Mesodermal cell (in vitro differentiated cells): ENCODE measurements at regions not wholly inside any gene's neighbourhood (a gene's known extent, or its start where the extent isn't known, plus 50 kb on each side); places are given as distances from the start of the nearest gene placed in this dataset.
"Not testable (repeated sequence)": the region's sequence is repeated elsewhere in the genome, so short reads cannot be mapped to it uniquely, and the experiment has no call there.

Source experiments
- H3K27ac ChIP-seq: 2 replicates; pipeline ENCODE4 v1.7.0; 2013; ENCODE audit warnings: mild to moderate bottlenecking, low read depth, low read length, moderate library complexity; ENCODE audit not compliant: severe bottlenecking
- H3K36me3 ChIP-seq: 2 replicates; pipeline ENCODE4 v1.7.1; 2013; ENCODE audit warnings: mild to moderate bottlenecking, low read length, moderate library complexity; ENCODE audit not compliant: control insufficient read depth, insufficient read depth
- H3K4me1 ChIP-seq: one replicate; pipeline ENCODE4 v1.7.1; 2013; ENCODE audit warnings: mild to moderate bottlenecking, low read length; ENCODE audit not compliant: insufficient read depth, control insufficient read depth, poor library complexity, severe bottlenecking
- H3K4me3 ChIP-seq: 2 replicates; pipeline ENCODE4 v1.7.0; 2013; ENCODE audit warnings: low read length, control low read depth, mild to moderate bottlenecking; ENCODE audit not compliant: insufficient read depth, poor library complexity, severe bottlenecking; ENCODE audit errors: extremely low read depth
- H3K9me3 ChIP-seq: 2 replicates; pipeline ENCODE4 v1.7.1; 2013; ENCODE audit warnings: mild to moderate bottlenecking, low read length, moderate library complexity; ENCODE audit not compliant: control insufficient read depth
- WGBS, 2 experiments: methylation state at CpG; one replicate each; pipeline ENCODE4 v1.1.5; 2013; ENCODE audit warnings: missing lambda C conversion rate in 2 of 2; ENCODE audit not compliant: insufficient coverage in 2 of 2; 5-methylcytosine and 5-hydroxymethylcytosine counted together

- no peak overlapping the region for H3K4me3 ChIP-seq
- WGBS, 2 experiments = no CpG with 5 or more reads among the region's 2 CpGs
- no peaks in the 10 kb centered on the region for H3K9me3 ChIP-seq
- H3K4me1 ChIP-seq = no peaks in the 10 kb centered on the region
- H3K36me3 ChIP-seq = no peaks in the 10 kb centered on the region
- no peak overlapping the region for H3K27ac ChIP-seq
These were observed 165.1 kb downstream of the COG6 start for GRCh38 chr13:39820606-39821005.

- no peaks in the 10 kb centered on the region for H3K9me3 ChIP-seq
- H3K4me3 ChIP-seq = no peak overlapping the region
- H3K36me3 ChIP-seq = no peaks in the 10 kb centered on the region
- WGBS, 2 experiments = no CpG with 5 or more reads among the region's 1 CpG
- H3K4me1 ChIP-seq = no peaks in the 10 kb centered on the region
- no peak overlapping the region for H3K27ac ChIP-seq
These were observed 166.5 kb downstream of the COG6 start for GRCh38 chr13:39821977-39822376.

- 70 to 92% methylated on average over 2 to 3 of the region's 3 CpGs for WGBS, 2 experiments
- H3K9me3 ChIP-seq = no peaks in the 10 kb centered on the region
These were observed 167.0 kb downstream of the COG6 start for GRCh38 chr13:39822437-39822836.

GRCh38 chr13:39823063-39823713 lies 167.7 kb downstream of the COG6 start:
- H3K9me3 ChIP-seq = no peaks in the 10 kb centered on the region
- H3K4me3 ChIP-seq = no peak overlapping the region
- 90 to 94% methylated on average over 4 of the region's 6 CpGs for WGBS, 2 experiments
- no peaks in the 10 kb centered on the region for H3K4me1 ChIP-seq
- H3K36me3 ChIP-seq = no peaks in the 10 kb centered on the region
- H3K27ac ChIP-seq = no peak overlapping the region

More at GRCh38 chr13:39822437-39822836, 167.0 kb downstream of the COG6 start:
- no peaks in the 10 kb centered on the region for H3K36me3 ChIP-seq
- H3K4me1 ChIP-seq = no peaks in the 10 kb centered on the region
- H3K4me3 ChIP-seq = no peak overlapping the region
- no peak overlapping the region for H3K27ac ChIP-seq

- H3K27ac ChIP-seq = no peak overlapping the region
- no peaks in the 10 kb centered on the region for H3K9me3 ChIP-seq
- no peaks in the 10 kb centered on the region for H3K36me3 ChIP-seq
- no peak overlapping the region for H3K4me3 ChIP-seq
- 89 to 100% methylated on average over 3 to 6 of the region's 6 CpGs for WGBS, 2 experiments
- no peaks in the 10 kb centered on the region for H3K4me1 ChIP-seq
These were observed 170.4 kb downstream of the COG6 start for GRCh38 chr13:39825886-39826285.

GRCh38 chr13:39835253-39835652 lies 179.8 kb downstream of the COG6 start:
- H3K36me3 ChIP-seq = no peaks in the 10 kb centered on the region
- no peak overlapping the region for H3K27ac ChIP-seq
- WGBS, 2 experiments = 64 to 73% methylated on average over 6 to 7 of the region's 7 CpGs
- no peaks in the 10 kb centered on the region for H3K9me3 ChIP-seq
- H3K4me1 ChIP-seq = no peaks in the 10 kb centered on the region
- H3K4me3 ChIP-seq = no peak overlapping the region

- Histone ChIP-seq H3K36me3 (no peaks in the 10 kb centered on the region), H3K27ac (no peak overlapping the region)
- WGBS, 2 experiments = no CpG with 5 or more reads among the region's 2 CpGs
These were observed 180.6 kb downstream of the COG6 start for GRCh38 chr13:39836038-39836437.

GRCh38 chr13:39837866-39838265 lies 182.4 kb downstream of the COG6 start:
- WGBS, 2 experiments = no CpG with 5 or more reads among the region's 1 CpG

More at GRCh38 chr13:39836038-39836437, 180.6 kb downstream of the COG6 start:
- no peaks in the 10 kb centered on the region for H3K4me1 ChIP-seq
- no peaks in the 10 kb centered on the region for H3K9me3 ChIP-seq
- no peak overlapping the region for H3K4me3 ChIP-seq

GRCh38 chr13:39840201-39840600 lies 184.7 kb downstream of the COG6 start:
- WGBS, 2 experiments = 84 to 87% methylated on average over 3 of the region's 3 CpGs
- Histone ChIP-seq H3K4me1 (no peaks in the 10 kb centered on the region), H3K36me3 (no peaks in the 10 kb centered on the region), H3K4me3 (no peak overlapping the region), H3K27ac (no peak overlapping the region), H3K9me3 (no peaks in the 10 kb centered on the region)

More at GRCh38 chr13:39837866-39838265, 182.4 kb downstream of the COG6 start:
- not testable (repeated sequence) for H3K36me3 ChIP-seq, H3K9me3 ChIP-seq, H3K27ac ChIP-seq, H3K4me1 ChIP-seq, H3K4me3 ChIP-seq

GRCh38 chr13:39847336-39847735 lies 191.9 kb downstream of the COG6 start:
- 63 to 82% methylated on average over 1 to 2 of the region's 3 CpGs for WGBS, 2 experiments
- Histone ChIP-seq H3K27ac (no peak overlapping the region), H3K36me3 (no peaks in the 10 kb centered on the region), H3K4me3 (no peak overlapping the region), H3K4me1 (no peaks in the 10 kb centered on the region), H3K9me3 (no peaks in the 10 kb centered on the region)

GRCh38 chr13:39855236-39855635 lies 199.8 kb downstream of the COG6 start:
- no peaks in the 10 kb centered on the region for H3K9me3 ChIP-seq
- no peak overlapping the region for H3K27ac ChIP-seq
- no peak overlapping the region for H3K4me3 ChIP-seq
- H3K4me1 ChIP-seq = no peaks in the 10 kb centered on the region
- WGBS, 2 experiments = 91 to 93% methylated on average over 4 of the region's 4 CpGs
- H3K36me3 ChIP-seq = no peaks in the 10 kb centered on the region
